Fibroblast of villous mesenchyme (primary cell): ENCODE measurements at regions not wholly inside any gene's neighbourhood (a gene's known extent, or its start where the extent isn't known, plus 50 kb on each side); places are given as distances from the start of the nearest gene placed in this dataset.

Experiments
- DNase-seq: peaks from one replicate; pipeline ENCODE4 v3.0.0-alpha.2; 2010; ENCODE audit warnings: low read depth
- H3K4me3 ChIP-seq: 2 replicates; pipeline ENCODE4 v1.5.1; 2011; ENCODE audit warnings: low read depth, mild to moderate bottlenecking, low read length
- CTCF ChIP-seq: IDR thresholded peaks from 2 replicates; pipeline ENCODE4 v1.5.1; 2012; ENCODE audit warnings: low read depth, mild to moderate bottlenecking, low read length; ENCODE audit not compliant: insufficient read depth

- TF ChIP-seq CTCF: no peak
- DNase-seq: no peak
- H3K4me3 ChIP-seq: no peak overlapping the region
Measured at GRCh38 chr2:237231593-237231992, 145.9 kb downstream of the COPS8 start.

GRCh38 chr2:237232166-237232565 is 146.5 kb downstream of the COPS8 start:
- no peak for DNase-seq
- H3K4me3 ChIP-seq: no peak overlapping the region
- TF ChIP-seq CTCF: no peak

GRCh38 chr2:237234268-237234667 is 148.6 kb downstream of the COPS8 start:
- DNase-seq: peak; percentile 34
- no peak overlapping the region for H3K4me3 ChIP-seq
- TF ChIP-seq CTCF: no peak

GRCh38 chr2:237235383-237236095 is 149.8 kb downstream of the COPS8 start:
- TF ChIP-seq CTCF: no peak
- DNase-seq: peak; percentile 94

GRCh38 chr2:237236188-237236587 is 150.5 kb downstream of the COPS8 start:
- no peak for TF ChIP-seq CTCF
- no peak overlapping the region for H3K4me3 ChIP-seq
- DNase-seq: peak; percentile 79

More at GRCh38 chr2:237235383-237236095, 149.8 kb downstream of the COPS8 start:
- H3K4me3 ChIP-seq: no peak overlapping the region

GRCh38 chr2:237238249-237238648 is 152.6 kb downstream of the COPS8 start:
- no peak for DNase-seq

More at GRCh38 chr2:237238249-237238648, 152.6 kb downstream of the COPS8 start:
- TF ChIP-seq CTCF: no peak
- H3K4me3 ChIP-seq: no peak overlapping the region
